Coronary artery (tissue), 2 donors: ENCODE measurements at regions not wholly inside any gene's neighbourhood (a gene's known extent, or its start where the extent isn't known, plus 50 kb on each side); places are given as distances from the start of the nearest gene placed in this dataset.
"Not testable (repeated sequence)": the region's sequence is repeated elsewhere in the genome, so short reads cannot be mapped to it uniquely, and the experiment has no call there.

Experiments
- DNase-seq: peaks from one replicate; pipeline ENCODE4 v3.0.0-alpha.2; 2017; ENCODE audit warnings: low spot score
- H3K27ac ChIP-seq, 2 donors: fragments of 200-600 bp; sonication (generic); one replicate each; pipeline ENCODE4 v1.5.1; 2016 to 2019
- H3K4me3 ChIP-seq: fragments of 200-600 bp; sonication (generic); 2 replicates; pipeline ENCODE4 v1.5.1; 2016; ENCODE audit warnings: mild to moderate bottlenecking, moderate library complexity
- TF ChIP-seq, protein P1 (sequence below): fragments of 200-600 bp; sonication (generic); IDR thresholded peaks from one replicate; pipeline ENCODE4 v1.5.1; 2019; ENCODE audit warnings: antibody characterized with exemption

GRCh38 chr5:130912088-130912487 is 253.0 kb downstream of the HINT1 start:
- Histone ChIP-seq H3K27ac (no peak overlapping the region), H3K4me3 (no peak overlapping the region)
- TF ChIP-seq, protein P1, sequence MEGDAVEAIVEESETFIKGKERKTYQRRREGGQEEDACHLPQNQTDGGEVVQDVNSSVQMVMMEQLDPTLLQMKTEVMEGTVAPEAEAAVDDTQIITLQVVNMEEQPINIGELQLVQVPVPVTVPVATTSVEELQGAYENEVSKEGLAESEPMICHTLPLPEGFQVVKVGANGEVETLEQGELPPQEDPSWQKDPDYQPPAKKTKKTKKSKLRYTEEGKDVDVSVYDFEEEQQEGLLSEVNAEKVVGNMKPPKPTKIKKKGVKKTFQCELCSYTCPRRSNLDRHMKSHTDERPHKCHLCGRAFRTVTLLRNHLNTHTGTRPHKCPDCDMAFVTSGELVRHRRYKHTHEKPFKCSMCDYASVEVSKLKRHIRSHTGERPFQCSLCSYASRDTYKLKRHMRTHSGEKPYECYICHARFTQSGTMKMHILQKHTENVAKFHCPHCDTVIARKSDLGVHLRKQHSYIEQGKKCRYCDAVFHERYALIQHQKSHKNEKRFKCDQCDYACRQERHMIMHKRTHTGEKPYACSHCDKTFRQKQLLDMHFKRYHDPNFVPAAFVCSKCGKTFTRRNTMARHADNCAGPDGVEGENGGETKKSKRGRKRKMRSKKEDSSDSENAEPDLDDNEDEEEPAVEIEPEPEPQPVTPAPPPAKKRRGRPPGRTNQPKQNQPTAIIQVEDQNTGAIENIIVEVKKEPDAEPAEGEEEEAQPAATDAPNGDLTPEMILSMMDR: no peak
- DNase-seq: no peak

DNA sequence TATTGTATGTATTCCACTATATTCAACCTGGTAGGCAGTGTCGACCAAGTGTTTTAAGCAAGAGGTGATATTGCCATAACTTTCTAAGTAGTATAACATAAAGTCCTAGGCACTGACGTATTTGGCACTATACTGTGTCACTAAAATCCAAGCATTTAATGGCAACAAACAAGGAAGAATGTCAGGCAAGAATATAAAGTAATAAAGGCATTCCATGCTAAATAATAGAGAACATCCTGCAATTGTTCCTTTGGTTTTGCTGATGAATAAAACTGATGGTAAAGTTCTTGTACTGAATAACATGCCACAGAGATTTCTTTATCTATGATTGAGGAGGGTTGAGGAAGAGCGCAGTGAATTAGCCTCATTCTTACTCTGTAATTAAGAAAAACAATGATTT is 256.9 kb downstream of the HINT1 start:
- no peak overlapping the region for H3K4me3 ChIP-seq
- TF ChIP-seq, protein P1: no peak
- H3K27ac ChIP-seq: no peak overlapping the region
- no peak for DNase-seq

- H3K4me3 ChIP-seq, DNase-seq, H3K27ac ChIP-seq: not testable (repeated sequence)
Observed at GRCh38 chr5:130897537-130898195, 267.4 kb downstream of the HINT1 start.

DNA sequence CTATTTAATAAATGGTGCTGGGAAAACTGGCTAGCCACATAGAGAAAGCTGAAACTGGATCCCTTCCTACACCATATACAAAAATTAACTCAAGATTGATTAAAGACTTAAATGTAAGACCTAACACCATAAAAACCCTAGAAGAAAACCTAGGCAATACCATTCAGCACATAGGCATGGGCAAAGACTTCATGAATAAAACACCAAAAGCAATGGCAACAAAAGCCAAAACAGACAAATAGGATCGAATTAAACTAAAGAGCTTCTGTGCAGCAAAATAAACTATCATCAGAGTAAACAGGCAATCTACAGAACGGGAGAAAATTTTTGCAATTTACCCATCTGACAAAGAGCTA is 267.9 kb downstream of the HINT1 start:
- H3K27ac ChIP-seq, H3K4me3 ChIP-seq, DNase-seq: not testable (repeated sequence)

- DNase-seq: no peak
- TF ChIP-seq, protein P1: no peak
- Histone ChIP-seq H3K4me3 (no peak overlapping the region), H3K27ac (no peak overlapping the region)
Observed at GRCh38 chr5:130896636-130897035, 268.4 kb downstream of the HINT1 start.

DNA sequence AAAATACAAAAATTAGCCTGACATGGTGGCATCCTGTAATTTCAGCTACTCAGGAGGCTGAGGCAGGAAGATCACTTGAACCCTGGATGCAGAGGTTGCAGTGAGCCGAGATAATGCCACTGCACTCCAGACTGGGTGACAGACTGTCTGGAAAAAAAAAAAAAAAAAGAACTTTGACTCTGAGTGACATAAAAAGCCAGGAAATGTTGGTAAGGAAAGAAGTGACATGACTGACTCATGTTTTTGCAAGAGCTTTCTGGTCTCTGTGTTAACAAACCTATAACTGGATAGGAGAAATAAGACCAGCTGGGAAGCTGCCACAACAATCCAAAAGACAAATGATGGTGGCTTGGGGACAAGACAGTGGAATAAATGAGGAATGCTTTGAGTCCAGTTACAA is 272.1 kb downstream of the HINT1 start:
- no peak for DNase-seq
- H3K4me3 ChIP-seq: no peak overlapping the region
- no peak overlapping the region for H3K27ac ChIP-seq
- TF ChIP-seq, protein P1: no peak

DNA sequence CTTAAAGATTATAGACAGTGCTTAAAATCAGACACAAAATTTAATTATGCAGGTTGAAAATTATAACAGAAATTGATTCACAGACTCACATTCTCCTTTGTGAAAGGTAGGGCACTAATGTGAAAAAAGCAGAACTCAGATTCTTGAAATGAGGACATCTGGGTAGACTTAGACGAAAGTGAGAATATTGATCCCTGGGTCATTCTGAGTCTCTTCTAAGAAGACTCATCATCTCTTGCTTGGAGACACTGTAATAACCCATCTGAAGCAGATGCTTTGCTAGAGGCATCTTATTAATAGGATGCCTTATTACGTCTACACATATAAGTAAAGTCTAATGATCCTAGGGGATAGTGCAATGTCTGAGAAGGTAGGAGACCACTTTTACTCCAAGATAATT is 274.4 kb downstream of the HINT1 start:
- H3K27ac ChIP-seq: no peak overlapping the region
- TF ChIP-seq, protein P1: no peak
- no peak overlapping the region for H3K4me3 ChIP-seq
- DNase-seq: no peak

- TF ChIP-seq, protein P1: no peak
- no peak for DNase-seq
- H3K4me3 ChIP-seq: no peak overlapping the region
- no peak overlapping the region for H3K27ac ChIP-seq
Observed at GRCh38 chr5:130885691-130886090, 279.4 kb downstream of the HINT1 start.
